ENCODE measurements at regions not wholly inside any gene's neighbourhood (a gene's known extent, or its start where the extent isn't known, plus 50 kb on each side); places are given as distances from the start of the nearest gene placed in this dataset.

DNA sequence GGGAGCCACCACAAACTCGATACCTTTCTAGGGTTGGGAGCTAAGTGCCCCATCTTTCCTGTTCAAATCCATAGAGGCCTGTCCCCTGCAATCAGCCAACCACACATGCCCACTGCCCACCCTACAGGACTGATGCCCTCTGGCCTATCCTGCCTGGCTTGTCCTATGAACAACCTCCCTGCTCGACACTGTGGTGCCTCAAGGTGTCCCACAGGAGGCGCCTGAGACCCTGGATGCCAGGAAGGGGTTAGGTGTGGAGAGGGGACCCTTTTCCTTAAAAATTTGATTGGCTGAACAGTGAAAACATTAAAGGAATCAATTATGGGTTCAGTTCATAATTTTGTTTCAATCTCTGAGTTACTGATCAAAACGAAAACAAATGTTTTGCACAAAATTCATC is 97.3 kb upstream of the FZD10 start:
- TF ChIP-seq POLR2AphosphoS5 (IDR thresholded peaks at IDR 0.05) = no peak
- no peak for TF ChIP-seq POLR2A (IDR thresholded peaks at IDR 0.05)
